WTC11 (cell line): ENCODE measurements at regions not wholly inside any gene's neighbourhood (a gene's known extent, or its start where the extent isn't known, plus 50 kb on each side); places are given as distances from the start of the nearest gene placed in this dataset.

Experiments
- ATF1 ChIP-seq: sonication (generic); formaldehyde crosslinking; IDR thresholded peaks from 2 replicates; pipeline ENCODE4 v1.8.1; 2023; ENCODE audit warnings: mild to moderate bottlenecking, moderate library complexity, missing genetic modification reagents
- TF ChIP-seq, protein P1 (sequence below): sonication (generic); formaldehyde crosslinking; IDR thresholded peaks from 2 replicates; pipeline ENCODE4 v1.8.1; 2022; ENCODE audit warnings: low read depth, missing genetic modification reagents, borderline replicate concordance
- TF ChIP-seq, protein P2 (sequence below): fragments of 200-600 bp; IDR thresholded peaks from 2 replicates; pipeline ENCODE4 v1.8.0; 2022; ENCODE audit warnings: antibody characterized with exemption
- TF ChIP-seq, protein P3 (sequence below): fragments of 250-450 bp; sonication (Bioruptor Pico); IDR thresholded peaks from 2 replicates; pipeline ENCODE4 v1.9.0; 2021; ENCODE audit warnings: mild to moderate bottlenecking, borderline replicate concordance
- TF ChIP-seq, protein P4 (sequence below): sonication (generic); formaldehyde crosslinking; IDR thresholded peaks from 2 replicates; pipeline ENCODE4 v1.8.0; 2022; ENCODE audit warnings: mild to moderate bottlenecking, missing genetic modification reagents

DNA sequence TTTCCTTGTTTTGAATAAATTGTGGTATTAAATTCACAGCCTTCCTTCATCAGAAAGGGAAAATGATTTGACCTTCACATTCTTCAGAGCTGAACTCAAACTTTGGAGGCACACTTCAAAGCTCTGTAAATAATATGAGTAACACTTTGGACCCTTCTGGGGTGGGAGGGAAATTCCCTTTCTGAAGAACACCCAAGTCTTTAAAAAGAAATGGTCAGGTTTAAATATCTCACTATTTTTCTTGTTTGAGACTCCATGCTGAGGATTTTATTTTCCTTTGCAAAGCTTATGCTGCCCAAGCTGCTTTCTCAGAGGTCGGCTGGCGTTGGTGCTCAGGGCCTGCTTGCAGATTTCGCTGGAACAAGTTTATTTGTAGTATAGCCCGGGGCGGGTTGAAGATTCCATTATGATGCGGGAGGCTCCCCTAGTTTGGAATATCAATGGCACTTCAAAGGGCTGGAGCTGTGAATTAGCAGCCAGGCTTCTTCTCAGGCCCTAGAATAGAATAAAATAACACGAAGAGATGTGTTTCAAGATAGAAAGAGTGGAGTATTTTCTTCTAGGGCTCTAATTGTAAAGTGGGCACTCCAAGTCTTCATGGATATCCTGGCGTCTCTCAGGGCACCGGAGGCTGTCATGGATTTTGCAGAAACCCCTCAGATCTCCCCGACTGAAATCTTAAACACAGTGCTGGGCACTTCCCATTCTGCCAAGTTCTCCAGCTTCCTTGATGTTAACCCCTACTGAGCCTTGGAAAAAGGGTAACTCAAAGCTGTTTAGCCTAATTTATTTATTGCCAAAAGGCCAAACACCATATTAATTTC, 315.6 kb downstream of the GPAT3 start:
- TF ChIP-seq, protein P1, sequence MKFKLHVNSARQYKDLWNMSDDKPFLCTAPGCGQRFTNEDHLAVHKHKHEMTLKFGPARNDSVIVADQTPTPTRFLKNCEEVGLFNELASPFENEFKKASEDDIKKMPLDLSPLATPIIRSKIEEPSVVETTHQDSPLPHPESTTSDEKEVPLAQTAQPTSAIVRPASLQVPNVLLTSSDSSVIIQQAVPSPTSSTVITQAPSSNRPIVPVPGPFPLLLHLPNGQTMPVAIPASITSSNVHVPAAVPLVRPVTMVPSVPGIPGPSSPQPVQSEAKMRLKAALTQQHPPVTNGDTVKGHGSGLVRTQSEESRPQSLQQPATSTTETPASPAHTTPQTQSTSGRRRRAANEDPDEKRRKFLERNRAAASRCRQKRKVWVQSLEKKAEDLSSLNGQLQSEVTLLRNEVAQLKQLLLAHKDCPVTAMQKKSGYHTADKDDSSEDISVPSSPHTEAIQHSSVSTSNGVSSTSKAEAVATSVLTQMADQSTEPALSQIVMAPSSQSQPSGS (CRISPR knock-in tag) = no peak
- TF ChIP-seq, protein P2, sequence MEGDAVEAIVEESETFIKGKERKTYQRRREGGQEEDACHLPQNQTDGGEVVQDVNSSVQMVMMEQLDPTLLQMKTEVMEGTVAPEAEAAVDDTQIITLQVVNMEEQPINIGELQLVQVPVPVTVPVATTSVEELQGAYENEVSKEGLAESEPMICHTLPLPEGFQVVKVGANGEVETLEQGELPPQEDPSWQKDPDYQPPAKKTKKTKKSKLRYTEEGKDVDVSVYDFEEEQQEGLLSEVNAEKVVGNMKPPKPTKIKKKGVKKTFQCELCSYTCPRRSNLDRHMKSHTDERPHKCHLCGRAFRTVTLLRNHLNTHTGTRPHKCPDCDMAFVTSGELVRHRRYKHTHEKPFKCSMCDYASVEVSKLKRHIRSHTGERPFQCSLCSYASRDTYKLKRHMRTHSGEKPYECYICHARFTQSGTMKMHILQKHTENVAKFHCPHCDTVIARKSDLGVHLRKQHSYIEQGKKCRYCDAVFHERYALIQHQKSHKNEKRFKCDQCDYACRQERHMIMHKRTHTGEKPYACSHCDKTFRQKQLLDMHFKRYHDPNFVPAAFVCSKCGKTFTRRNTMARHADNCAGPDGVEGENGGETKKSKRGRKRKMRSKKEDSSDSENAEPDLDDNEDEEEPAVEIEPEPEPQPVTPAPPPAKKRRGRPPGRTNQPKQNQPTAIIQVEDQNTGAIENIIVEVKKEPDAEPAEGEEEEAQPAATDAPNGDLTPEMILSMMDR = no peak
- no peak for TF ChIP-seq ATF1
- TF ChIP-seq, protein P3, sequence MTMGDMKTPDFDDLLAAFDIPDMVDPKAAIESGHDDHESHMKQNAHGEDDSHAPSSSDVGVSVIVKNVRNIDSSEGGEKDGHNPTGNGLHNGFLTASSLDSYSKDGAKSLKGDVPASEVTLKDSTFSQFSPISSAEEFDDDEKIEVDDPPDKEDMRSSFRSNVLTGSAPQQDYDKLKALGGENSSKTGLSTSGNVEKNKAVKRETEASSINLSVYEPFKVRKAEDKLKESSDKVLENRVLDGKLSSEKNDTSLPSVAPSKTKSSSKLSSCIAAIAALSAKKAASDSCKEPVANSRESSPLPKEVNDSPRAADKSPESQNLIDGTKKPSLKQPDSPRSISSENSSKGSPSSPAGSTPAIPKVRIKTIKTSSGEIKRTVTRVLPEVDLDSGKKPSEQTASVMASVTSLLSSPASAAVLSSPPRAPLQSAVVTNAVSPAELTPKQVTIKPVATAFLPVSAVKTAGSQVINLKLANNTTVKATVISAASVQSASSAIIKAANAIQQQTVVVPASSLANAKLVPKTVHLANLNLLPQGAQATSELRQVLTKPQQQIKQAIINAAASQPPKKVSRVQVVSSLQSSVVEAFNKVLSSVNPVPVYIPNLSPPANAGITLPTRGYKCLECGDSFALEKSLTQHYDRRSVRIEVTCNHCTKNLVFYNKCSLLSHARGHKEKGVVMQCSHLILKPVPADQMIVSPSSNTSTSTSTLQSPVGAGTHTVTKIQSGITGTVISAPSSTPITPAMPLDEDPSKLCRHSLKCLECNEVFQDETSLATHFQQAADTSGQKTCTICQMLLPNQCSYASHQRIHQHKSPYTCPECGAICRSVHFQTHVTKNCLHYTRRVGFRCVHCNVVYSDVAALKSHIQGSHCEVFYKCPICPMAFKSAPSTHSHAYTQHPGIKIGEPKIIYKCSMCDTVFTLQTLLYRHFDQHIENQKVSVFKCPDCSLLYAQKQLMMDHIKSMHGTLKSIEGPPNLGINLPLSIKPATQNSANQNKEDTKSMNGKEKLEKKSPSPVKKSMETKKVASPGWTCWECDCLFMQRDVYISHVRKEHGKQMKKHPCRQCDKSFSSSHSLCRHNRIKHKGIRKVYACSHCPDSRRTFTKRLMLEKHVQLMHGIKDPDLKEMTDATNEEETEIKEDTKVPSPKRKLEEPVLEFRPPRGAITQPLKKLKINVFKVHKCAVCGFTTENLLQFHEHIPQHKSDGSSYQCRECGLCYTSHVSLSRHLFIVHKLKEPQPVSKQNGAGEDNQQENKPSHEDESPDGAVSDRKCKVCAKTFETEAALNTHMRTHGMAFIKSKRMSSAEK (CRISPR knock-in tag) = no peak
- TF ChIP-seq, protein P4, sequence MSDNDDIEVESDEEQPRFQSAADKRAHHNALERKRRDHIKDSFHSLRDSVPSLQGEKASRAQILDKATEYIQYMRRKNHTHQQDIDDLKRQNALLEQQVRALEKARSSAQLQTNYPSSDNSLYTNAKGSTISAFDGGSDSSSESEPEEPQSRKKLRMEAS (CRISPR knock-in tag) = no peak
